KOPT-K1 (cell line): ENCODE measurements at regions not wholly inside any gene's neighbourhood (a gene's known extent, or its start where the extent isn't known, plus 50 kb on each side); places are given as distances from the start of the nearest gene placed in this dataset.

Experiments
- H3K27ac ChIP-seq: fragments of 200-600 bp; sonication (generic); 2 replicates; pipeline ENCODE4 v1.5.1; 2016; ENCODE audit warnings: antibody characterized with exemption, mild to moderate bottlenecking, low read depth, low read length; ENCODE audit not compliant: poor library complexity, severe bottlenecking
- H3K36me3 ChIP-seq: fragments of 200-600 bp; sonication (generic); 2 replicates; pipeline ENCODE4 v1.5.1; 2017; ENCODE audit warnings: antibody characterized with exemption, mild to moderate bottlenecking, low read length, moderate library complexity; ENCODE audit not compliant: insufficient read depth
- H3K9me3 ChIP-seq: fragments of 200-600 bp; sonication (generic); 2 replicates; pipeline ENCODE4 v1.5.1; 2017; ENCODE audit warnings: antibody characterized with exemption, low read length, mild to moderate bottlenecking; ENCODE audit not compliant: insufficient read depth, poor library complexity, severe bottlenecking

DNA sequence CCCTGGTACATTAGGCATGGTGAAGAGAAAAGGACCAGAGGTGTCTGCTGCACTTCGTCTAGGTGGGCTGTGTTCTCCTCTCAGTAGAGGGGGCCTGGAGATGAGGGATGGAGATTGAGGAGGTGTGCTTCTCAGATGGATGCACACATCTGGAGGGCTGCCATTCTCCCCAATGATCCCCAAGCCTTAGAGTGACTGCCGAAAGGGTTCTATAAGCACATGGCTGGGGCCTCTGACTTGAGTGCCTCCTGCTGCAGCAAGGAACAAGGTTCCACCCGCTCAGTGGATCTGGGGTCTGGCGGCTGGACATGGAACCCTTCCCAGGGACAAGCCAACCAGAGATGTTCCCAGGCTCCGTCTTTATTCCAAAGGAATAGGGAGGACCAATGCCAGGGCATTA, 66.8 kb downstream of the CPN2 start:
- H3K36me3 ChIP-seq: no peaks in the 10 kb centered on the region
- no peaks in the 10 kb centered on the region for H3K9me3 ChIP-seq
- H3K27ac ChIP-seq: no peak overlapping the region

DNA sequence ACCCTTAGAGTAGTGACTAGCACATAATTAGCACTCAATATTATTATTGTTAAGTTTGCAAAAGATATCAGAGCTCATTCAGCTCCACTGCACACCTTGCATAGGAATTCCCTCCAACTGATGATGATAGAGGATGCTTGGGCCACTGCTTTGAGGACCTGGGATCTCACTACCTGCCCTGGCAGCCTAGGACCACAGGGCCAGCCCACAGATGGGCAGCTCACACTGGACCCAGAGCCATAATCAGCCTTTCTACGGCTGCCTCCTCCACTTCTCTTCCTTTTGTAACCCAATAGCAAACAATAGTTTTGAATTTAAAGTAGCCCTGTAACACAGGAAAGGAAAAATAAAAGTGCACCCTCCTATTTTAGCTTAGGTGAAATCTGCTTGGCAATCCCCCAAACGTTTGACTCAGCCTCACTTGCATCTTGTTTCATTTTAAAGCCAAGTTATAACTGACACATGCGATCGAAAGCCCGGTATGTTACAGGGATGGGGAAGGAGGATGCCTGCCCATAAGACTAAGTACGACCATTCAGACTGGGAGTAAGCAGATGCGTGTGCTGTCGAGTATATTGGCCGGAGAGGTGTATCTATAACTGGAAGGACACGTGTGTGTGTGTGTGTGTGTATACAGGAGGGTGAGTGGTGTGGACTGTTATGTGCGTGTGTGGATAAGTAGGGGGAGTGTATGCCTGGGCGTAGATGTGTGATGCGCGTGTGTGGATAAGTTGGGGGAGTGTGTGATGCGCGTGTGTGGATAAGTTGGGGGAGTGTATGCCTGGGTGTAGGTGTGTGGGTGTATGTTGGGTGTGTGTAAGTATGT, 65.9 kb downstream of the CPN2 start:
- Histone ChIP-seq H3K9me3 (peaks cover 4% of the 10 kb centered on the region), H3K36me3 (no peaks in the 10 kb centered on the region), H3K27ac (no peak overlapping the region)

DNA sequence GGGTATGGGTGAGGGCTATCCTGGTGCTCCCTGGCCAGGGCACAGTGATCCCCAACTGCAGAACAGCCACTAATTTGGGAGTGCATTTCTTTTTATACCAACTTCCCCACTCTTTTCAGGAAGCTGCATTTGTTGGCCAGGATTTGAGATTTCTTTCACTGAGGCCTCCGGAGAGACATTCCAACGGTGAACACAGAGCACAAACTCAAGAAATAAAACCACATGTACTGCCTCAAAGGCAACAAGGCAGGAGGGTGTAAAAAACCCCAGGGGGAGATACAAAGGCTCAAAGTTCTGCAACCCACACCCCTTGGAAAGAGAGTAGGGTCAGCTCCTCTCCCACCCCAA, 65.3 kb downstream of the CPN2 start:
- Histone ChIP-seq H3K36me3 (no peaks in the 10 kb centered on the region), H3K9me3 (peaks cover 6% of the 10 kb centered on the region), H3K27ac (no peak overlapping the region)

- H3K27ac ChIP-seq: no peak overlapping the region
- no peaks in the 10 kb centered on the region for H3K36me3 ChIP-seq
- peaks cover 10% of the 10 kb centered on the region for H3K9me3 ChIP-seq
Observed at GRCh38 chr3:194286375-194287146, 64.6 kb downstream of the CPN2 start.

DNA sequence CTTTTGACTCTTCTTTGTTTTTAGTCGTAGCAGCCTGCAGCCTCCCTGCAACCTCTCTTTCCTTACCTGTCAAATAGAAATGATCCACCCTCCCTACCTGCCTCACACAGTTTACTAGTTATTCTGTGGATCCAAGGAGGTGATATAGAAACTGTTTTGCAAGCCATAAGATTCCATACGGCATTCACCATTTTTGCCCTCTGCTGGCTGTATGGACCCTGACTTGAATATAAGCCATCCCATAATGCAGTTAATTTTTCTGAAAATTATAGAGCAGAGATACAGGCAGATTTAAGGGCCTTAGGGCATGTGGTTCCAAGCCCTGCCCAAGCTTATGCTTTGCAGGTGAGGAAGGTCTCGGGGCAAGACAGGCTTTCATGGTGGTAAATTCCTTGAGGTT, 63.8 kb downstream of the CPN2 start:
- H3K36me3 ChIP-seq: no peaks in the 10 kb centered on the region
- H3K9me3 ChIP-seq: peaks cover 10% of the 10 kb centered on the region
- H3K27ac ChIP-seq: no peak overlapping the region

DNA sequence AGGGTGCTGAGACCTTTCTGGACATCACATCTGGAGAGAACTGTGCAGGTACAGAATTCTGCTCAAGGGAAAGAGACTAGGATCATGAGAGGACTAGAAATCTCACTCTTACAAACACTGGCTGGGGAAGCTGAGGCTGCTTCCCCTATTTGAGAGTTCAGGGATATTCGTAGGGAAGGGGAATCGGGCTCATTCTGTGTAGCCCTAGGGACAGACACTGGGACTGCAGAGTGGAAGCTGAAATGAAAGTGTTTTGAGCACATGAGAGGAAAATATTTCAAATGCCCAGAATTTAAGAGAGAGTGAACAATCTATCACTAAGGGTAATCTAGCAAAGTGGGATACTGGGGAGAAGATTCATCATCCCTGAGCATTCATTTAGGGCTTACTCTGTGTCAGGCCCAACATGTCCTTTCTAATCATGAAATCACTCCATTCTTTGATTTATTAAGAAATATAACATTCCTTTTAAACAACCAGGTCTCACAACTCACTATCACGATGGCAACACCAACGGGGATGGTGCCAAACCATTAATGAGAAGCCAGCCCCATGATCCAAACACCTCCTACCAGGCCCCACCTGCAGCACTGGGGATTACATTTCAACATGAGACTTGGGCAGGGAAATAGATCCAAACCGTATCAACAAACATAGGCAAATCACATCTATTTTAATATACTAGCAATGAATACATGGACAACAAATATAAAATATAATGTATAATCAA, 63.0 kb downstream of the CPN2 start:
- no peaks in the 10 kb centered on the region for H3K36me3 ChIP-seq
- H3K27ac ChIP-seq: no peak overlapping the region
- H3K9me3 ChIP-seq: peaks cover 10% of the 10 kb centered on the region
